H7 (cell line): ENCODE measurements at regions not wholly inside any gene's neighbourhood (a gene's known extent, or its start where the extent isn't known, plus 50 kb on each side); places are given as distances from the start of the nearest gene placed in this dataset.

Experiments
- DNase-seq: peaks from one replicate; pipeline ENCODE4 v3.0.0; 2012
- H3K27me3 ChIP-seq: 2 replicates; pipeline ENCODE4 v1.6.0; 2011; ENCODE audit warnings: mild to moderate bottlenecking, low read length; ENCODE audit not compliant: control insufficient read depth, insufficient read depth
- H3K36me3 ChIP-seq: replicated peaks from 2 replicates; pipeline ENCODE4 v1.5.1; 2011; ENCODE audit warnings: low read length; ENCODE audit not compliant: control insufficient read depth, insufficient read depth
- H3K4me3 ChIP-seq: 2 replicates; pipeline ENCODE4 v1.5.1; 2011; ENCODE audit warnings: low read depth, mild to moderate bottlenecking, control low read depth, low read length, moderate library complexity; ENCODE audit not compliant: insufficient read depth

DNA sequence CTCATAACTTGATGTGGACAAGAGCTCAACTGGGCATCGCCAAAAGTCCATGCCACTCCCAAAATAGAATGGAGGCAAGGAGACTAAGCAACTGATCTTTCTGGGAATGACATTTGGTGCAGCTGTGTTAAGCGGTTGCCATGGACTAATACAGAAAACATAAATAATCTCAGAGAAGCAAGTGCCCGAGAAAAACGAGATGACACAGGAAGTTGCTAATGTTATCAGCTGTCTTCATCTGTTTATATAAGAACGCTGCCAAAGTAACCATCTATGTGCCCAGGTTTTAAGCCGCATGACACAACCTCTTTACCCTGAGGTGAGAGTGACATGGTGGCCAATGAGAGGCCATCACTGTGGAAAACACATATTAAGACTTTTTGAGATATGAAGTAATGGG lies 54.9 kb upstream of the SACS start:
- no peaks in the 10 kb centered on the region for H3K27me3 ChIP-seq
- no peak overlapping the region for H3K4me3 ChIP-seq
- no peak for DNase-seq
- H3K36me3 ChIP-seq: no peaks in the 10 kb centered on the region

- Histone ChIP-seq H3K36me3 (no peaks in the 10 kb centered on the region), H3K4me3 (no peak overlapping the region), H3K27me3 (no peaks in the 10 kb centered on the region)
- peak; percentile 39 for DNase-seq
Measured at GRCh38 chr13:23496255-23496654, 62.8 kb upstream of the SACS start.

DNA sequence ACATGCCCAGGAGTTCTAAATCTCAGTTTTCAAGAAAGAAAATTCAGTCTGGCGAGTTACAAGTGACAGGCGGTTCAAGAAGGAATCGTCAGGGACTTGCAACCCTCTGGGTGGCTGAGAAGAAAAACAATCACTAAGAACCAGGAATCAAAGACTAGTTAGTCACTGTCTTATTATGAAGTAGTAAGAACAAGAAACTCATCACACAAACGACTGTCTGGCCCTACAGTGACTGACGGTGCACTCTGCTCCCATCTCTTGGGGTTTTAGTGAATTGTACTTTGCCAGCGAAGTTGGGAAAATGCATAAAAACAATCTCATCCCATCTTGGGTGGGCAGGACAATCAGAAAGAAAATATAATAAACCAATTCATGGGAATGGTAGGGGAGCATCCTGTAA lies 63.7 kb upstream of the SACS start:
- no peak overlapping the region for H3K4me3 ChIP-seq
- no peaks in the 10 kb centered on the region for H3K36me3 ChIP-seq
- DNase-seq: no peak
- no peaks in the 10 kb centered on the region for H3K27me3 ChIP-seq

GRCh38 chr13:23500849-23501248 lies 67.3 kb upstream of the SACS start:
- no peak for DNase-seq

DNA sequence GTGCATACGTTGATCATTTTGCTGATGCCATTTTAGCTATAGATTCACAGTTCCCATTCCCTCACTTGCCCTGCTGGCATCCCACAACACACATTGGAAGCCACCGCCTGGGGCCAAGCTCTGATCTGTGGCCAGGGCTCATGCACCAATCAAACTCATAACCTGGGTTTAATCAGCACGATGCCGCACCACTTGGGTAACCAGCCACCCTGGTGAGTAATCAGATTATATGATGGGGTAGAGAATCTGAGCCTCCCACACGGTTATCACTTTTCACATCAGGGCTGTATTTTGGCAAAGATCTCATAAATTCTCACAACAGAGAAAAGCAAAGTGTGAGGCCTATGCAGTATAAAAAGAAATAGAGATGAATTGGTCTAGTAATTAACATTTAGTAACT lies 66.0 kb upstream of the TNFRSF19 start:
- Histone ChIP-seq H3K4me3 (no peak overlapping the region), H3K36me3 (no peaks in the 10 kb centered on the region), H3K27me3 (no peaks in the 10 kb centered on the region)
- DNase-seq: no peak

More at GRCh38 chr13:23500849-23501248, 67.3 kb upstream of the SACS start:
- Histone ChIP-seq H3K36me3 (no peaks in the 10 kb centered on the region), H3K27me3 (no peaks in the 10 kb centered on the region), H3K4me3 (no peak overlapping the region)

DNA sequence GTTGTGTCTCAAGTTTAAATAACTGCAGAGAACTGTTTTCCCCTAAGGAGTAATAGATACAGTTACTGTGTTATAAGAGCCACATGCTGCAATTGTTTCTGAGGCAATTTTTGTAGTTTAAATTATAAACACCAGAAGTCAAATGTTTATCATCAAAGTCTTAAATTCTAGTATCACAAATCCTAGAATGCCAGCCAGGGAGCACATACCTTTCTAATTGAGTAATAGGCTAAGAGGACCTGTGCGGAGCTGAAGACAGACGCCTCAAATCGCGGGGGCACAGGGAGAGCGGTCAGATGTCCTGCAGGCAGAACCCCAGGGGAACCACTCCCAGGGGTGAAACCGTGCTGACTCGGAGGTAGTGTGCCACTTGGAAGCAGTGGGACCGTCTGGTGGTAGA lies 65.2 kb upstream of the TNFRSF19 start:
- no peak overlapping the region for H3K4me3 ChIP-seq
- DNase-seq: no peak
- H3K27me3 ChIP-seq: no peaks in the 10 kb centered on the region
- no peaks in the 10 kb centered on the region for H3K36me3 ChIP-seq

DNA sequence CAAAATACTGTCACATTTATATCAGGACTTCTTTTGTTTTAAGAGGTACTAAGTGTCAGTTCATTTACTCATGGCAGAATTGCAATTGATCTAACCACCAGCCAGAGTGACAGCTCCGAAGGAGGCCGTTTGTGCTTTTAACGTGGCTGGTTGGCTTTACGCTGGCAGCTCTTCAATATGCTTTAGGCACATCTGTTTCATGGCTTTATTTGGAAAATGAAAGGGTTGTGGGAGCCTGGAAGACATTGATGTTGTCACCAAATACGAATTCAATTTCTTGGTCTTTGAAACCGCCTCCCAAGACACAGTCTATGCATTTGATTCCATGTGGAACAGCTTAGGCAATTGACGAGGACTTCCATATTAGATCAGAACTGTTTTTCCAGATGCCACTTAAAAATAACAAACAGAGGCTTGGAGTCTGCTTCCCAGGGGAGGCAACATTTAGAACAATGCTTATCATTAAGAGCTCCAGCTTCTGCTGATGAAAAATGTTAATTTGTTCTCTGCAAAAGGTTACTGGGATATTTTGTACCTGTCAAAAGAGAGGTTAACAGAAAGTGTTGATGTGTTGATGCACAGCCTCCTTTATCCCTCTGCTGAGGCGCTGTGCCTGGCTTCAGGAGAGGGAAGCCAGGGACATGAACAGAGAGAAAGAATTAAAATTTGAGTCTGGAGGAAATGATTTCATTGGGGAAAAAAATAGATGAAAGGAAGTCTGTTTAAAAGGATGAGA lies 64.0 kb upstream of the TNFRSF19 start:
- no peak for DNase-seq
- no peak overlapping the region for H3K4me3 ChIP-seq
- no peaks in the 10 kb centered on the region for H3K27me3 ChIP-seq
- H3K36me3 ChIP-seq: no peaks in the 10 kb centered on the region

GRCh38 chr13:23506807-23507291 lies 63.4 kb upstream of the TNFRSF19 start:
- Histone ChIP-seq H3K27me3 (no peaks in the 10 kb centered on the region), H3K4me3 (no peak overlapping the region), H3K36me3 (no peaks in the 10 kb centered on the region)
- no peak for DNase-seq

DNA sequence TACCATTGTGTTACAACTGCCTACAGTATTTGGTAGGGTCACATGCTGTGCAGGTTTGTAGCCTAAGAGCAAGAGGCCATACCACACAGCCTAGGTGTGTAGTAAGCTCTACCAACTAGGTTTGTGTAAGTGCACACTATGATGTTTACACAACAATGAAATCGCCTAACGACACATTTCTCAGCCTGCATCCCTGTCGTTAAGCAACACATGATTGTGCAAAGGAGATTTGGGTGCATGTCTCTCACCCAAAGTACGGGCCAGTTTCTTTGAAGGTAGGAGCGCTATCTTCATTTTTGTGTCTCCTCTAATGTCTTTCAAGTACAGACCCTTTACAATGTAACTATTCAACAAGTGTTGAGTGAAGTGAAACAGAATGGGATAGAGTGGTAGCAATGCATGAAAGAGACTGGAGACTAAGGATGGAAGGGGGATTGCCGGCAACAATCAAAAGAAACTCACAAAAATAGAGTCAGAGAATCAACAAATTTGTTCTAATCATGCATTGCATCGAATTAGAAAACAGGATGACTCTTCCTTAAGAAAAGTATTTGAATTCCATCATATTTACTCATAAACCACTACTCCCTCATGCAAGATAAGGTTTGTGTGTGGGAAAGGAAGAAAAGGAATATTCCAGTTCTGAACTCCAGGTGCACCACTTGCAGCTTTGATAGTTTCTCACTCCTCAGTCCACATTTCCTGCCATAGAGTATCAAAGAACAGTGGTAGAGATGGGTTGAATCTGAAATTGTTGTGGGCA lies 60.2 kb upstream of the TNFRSF19 start:
- Histone ChIP-seq H3K4me3 (no peak overlapping the region), H3K27me3 (no peaks in the 10 kb centered on the region), H3K36me3 (no peaks in the 10 kb centered on the region)
- no peak for DNase-seq

DNA sequence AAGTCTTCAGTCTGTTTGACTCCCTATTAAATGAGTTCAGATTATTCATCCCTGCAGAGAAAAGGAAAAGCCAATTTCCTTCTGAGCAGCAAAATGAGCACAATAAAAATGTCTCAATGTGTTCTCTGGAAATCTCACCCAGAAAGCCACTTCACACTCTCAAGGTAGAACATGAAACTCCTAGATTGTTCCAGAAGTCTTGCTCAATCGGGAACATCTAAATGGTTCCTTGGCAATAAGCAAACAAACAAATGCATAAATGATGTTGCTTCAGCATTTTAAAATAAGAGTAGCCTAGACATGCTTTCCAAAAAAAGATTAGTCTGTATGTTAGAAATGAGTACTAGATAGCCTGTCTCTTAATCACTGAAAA lies 59.7 kb upstream of the TNFRSF19 start:
- Histone ChIP-seq H3K27me3 (no peaks in the 10 kb centered on the region), H3K36me3 (no peaks in the 10 kb centered on the region), H3K4me3 (no peak overlapping the region)
- DNase-seq: no peak

- H3K36me3 ChIP-seq: no peaks in the 10 kb centered on the region
- H3K27me3 ChIP-seq: no peaks in the 10 kb centered on the region
- H3K4me3 ChIP-seq: no peak overlapping the region
- DNase-seq: peak; percentile 60
Measured at GRCh38 chr13:23510979-23511735, 59.1 kb upstream of the TNFRSF19 start.

DNA sequence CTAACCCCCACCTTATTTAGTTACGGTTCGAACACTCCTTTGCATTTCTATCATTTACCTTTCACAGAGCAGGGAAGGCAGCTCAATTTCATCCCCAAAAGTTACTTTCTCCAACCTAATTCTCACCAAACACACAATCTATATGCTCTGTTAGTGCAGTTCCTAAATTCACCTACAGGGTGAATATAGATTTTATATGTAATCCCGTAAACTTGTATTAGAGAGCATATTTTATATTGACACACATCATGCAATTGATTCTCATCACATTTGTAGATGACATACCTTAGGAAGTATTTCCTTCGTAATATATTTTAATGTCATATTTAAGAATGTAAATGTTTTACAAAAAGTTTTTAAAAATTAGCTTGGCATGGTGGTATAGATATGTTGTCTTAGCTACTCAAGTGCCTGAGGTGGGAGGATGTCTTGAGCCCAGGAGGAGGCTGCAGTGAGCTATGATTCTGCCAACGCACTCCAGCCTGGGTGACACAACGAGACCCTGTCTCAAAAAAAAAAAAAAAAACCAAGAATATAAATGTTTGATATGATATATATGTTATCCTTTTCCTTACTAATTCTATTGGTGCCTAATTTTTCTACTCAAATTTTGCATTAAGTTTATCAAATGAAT lies 57.3 kb upstream of the TNFRSF19 start:
- Histone ChIP-seq H3K36me3 (no peaks in the 10 kb centered on the region), H3K4me3 (no peak overlapping the region), H3K27me3 (no peaks in the 10 kb centered on the region)
- DNase-seq: no peak

DNA sequence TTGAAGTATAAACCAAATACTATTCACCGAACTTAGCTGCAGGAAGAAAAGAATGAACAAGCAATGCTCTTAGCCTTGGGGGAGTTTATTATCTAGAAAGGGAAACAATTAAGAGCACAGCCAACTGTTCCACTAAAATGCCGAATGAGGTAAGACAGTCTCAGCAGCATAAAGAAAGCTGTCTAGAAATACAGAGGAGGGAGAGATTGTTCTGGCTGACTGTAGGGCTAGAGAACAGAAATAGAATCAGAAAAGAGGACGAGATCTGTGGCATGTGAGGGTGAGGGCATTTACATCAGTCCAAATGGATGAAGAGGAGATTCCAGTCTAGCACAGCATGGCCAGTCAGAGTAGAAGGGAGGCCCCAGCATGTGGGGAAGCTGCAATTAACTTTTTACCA lies 56.8 kb upstream of the TNFRSF19 start:
- Histone ChIP-seq H3K4me3 (no peak overlapping the region), H3K27me3 (no peaks in the 10 kb centered on the region)
- no peak for DNase-seq

DNA sequence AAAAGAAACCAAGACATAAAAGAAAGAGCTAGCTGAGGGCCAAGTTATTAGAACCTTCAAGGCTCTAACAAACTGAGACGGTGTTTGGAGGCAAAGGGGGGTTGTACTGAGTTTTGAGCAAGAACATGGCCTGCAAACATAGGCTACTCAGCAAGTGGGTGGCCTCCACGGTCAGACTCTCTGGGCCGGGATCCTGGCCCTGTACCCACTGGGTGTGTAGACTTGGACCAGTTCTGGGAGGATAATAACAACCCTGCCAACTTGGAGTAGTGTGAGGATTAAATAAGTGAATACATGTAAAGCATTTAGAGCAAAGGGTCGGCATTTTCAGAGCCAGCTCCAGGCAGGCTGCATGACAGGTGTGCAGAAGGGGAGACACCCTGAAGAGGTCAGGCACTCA lies 56.1 kb upstream of the TNFRSF19 start:
- DNase-seq: no peak
- Histone ChIP-seq H3K27me3 (no peaks in the 10 kb centered on the region), H3K4me3 (no peak overlapping the region), H3K36me3 (no peaks in the 10 kb centered on the region)

More for the DNA sequence above, 56.8 kb upstream of the TNFRSF19 start:
- no peaks in the 10 kb centered on the region for H3K36me3 ChIP-seq
